ENCODE measurements at regions not wholly inside any gene's neighbourhood (a gene's known extent, or its start where the extent isn't known, plus 50 kb on each side); places are given as distances from the start of the nearest gene placed in this dataset.
"Not testable (repeated sequence)": the region's sequence is repeated elsewhere in the genome, so short reads cannot be mapped to it uniquely, and the experiment has no call there.

DNA sequence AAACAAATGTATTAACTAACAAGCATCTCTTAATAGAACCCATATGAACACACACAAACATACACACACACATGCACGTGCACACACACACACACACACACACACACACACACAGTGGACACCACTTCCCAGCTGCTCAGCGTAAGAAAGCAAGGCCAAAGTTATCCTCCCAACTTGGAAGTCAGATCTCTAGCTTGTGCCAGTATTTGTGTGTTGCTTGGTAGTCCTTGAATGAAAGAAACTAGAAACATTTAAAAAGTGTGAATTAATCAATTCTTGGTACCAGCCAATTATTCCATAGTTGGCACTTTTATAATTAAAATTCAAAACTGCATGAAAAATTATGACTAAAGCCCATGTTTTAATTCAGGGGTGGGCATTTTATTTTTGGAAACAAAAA, 178.1 kb downstream of the TMEM161B start:
- no peak for DNase-seq

DNA sequence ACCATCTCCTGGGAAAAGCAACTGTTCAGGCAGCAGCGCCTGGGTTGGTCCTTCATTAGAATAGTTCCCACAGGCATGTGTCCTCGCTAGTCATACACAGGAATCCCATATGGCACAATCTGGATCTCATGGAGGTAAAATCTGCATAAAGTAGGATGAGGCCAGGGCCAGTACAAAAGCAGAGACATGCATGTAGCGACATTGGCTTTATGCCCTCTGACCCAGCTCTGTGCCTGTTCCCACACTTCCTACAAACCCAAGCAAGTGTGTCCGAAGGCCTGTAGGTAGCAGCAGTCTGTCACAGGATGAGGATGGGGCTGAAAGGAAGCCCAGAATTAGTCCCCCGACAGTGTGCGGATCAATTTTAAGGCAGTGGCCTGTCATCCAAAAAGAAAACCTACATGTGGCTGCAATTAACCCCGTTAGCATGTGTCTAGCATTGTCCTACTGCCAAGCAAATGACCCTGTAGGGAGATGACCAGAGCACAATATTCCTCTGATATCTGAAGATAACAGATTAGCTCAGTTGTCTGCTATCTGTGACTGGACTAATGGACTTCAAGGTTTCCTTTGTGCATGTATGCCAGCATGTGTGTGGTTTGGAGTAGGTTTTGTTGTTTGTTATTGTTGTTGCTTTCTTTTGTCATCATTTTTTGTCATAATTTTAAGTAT, 178.8 kb downstream of the TMEM161B start:
- no peak for DNase-seq

GRCh38 chr5:88085462-88085861, 183.2 kb downstream of the TMEM161B start:
- no peak for DNase-seq

DNA sequence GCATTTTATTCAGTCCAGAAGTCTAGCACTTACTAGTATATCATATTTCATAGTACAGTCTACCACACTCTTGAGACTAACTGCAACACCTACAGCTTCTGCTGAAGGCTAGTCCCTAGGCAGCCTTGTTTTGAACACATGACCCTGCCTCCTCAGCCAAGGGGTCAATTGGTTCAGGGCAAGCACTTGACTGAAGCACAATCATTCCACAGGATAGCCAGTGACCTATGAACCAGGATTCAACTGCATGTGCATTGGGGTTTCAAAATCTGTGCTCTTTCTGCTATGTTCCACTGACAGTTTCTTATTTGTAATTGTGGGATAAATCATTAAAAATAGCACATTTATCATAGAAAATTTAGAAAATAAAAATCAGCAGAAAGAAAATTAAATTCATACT, 186.8 kb downstream of the TMEM161B start:
- DNase-seq, result no peak

GRCh38 chr5:88063813-88064212, 204.8 kb downstream of the TMEM161B start:
- DNase-seq, result no peak

GRCh38 chr5:88060194-88060593, 208.5 kb downstream of the TMEM161B start:
- no peak for DNase-seq

DNA sequence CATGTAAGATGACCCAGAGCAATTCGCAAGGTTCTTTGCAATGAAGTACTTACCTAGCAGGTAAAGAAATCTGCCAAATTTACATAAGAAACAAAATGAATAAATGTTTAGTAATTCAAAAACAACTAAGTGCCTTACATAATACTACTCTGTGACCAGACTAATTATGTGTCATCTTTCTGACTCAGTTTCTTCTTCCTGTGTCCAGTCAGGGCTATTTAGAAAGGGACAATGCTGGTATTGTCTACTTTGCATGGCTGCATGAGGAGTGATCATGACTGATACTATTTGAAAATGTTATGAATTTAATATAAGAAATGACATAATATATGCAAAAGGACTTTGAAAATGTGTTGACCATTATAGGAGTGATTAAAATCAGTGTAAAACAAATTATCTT, 210.0 kb downstream of the TMEM161B start:
- DNase-seq, result no peak

DNA sequence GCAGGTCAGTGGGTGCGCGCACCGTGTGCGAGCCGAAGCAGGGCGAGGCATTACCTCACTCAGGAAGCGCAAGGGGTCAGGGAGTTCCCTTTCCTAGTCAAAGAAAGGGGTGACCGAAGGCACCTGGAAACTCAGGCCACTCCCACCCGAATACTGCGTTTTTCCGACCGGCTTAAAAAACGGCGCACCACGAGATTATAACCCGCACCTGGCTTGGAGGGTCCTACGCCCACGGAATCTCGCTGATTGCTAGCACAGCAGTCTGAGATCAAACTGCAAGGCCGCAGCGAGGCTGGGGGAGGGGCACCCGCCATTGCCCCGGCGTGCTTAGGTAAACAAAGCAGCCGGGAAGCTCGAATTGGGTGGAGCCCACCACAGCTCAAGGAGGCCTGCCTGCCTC, 216.2 kb downstream of the TMEM161B start:
- not testable (repeated sequence) for DNase-seq

- no peak for DNase-seq
Measured at GRCh38 chr5:88051148-88051547, 217.5 kb downstream of the TMEM161B start.

DNA sequence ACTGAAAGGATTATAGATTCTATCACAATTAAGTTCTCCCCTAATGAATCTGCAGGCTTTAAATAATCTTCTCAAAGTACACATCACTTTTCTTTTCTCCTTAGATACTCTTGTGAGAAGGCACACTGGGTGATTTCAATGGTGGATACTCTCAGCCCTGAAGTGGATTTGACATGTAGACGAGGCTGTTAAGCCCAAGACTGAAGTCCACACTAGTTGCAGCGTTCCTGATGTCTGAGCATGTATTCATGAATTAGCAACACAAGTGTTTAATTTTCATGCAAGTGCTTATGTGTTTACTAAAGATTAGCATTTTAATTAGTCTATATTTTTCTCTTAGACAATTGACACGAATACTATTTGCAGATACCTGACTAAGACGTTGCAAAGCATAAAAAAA, 218.9 kb downstream of the TMEM161B start:
- no peak for DNase-seq

DNA sequence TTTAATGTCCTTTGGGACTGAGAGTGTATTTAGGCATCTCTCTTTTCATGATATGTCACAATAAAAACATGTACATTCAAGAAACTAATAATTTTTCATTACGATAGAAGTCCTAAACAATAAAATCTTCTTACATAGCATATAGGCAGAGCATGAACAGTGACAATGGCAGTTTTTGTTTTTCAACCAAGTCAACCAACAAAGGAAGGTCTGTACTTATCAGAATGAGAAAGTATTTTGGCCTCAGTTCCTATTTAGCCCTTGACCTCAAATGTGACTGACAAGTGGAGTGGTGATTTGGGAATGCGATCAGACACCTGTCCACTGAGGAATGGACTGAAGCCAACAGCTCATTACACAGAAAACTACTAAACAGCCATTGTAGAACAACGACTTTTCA, 219.5 kb downstream of the TMEM161B start:
- no peak for DNase-seq

DNA sequence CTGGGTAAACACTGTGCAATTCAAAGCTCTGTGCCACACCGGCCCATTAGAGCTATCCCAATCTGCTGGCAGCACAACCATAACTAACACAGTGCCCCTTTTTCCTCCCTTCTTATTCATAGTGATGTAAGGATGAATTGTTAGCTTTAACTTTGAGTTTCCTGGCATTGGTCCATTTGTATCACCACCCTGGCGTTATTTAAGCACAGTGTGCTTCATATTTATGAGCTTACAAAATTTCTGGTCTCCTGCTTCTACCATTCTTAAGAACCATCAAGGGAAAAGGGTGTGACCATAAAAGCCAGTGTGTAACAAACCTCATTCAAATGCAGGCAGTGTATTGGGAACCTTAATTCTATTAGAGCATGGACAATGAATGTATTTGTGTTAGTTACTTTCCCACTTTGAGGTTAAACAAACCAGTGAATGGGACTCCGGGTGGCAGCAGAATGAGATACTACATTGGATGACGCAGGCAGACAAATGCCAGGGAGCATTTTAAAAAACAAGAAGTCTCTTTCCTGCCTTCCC, 222.6 kb downstream of the TMEM161B start:
- DNase-seq, result no peak

DNA sequence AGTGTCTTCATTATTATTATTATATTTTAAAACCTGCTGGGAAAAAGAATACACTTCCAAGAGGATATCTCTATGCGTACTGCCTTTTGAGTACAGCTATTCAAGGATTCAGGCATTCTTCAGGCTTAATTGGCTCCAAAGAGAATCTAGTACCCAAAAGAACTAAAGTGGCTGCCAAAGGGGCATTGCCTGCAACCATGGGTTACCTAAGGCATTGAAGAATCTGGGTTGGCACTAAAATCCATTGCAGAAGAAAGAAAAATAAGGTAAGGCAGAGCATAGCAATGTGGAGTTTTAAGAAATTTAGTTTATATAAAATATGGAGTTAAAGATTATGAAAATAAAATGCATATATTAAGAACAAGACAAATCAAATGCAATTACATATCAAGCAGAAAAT, 223.5 kb downstream of the TMEM161B start:
- no peak for DNase-seq

DNA sequence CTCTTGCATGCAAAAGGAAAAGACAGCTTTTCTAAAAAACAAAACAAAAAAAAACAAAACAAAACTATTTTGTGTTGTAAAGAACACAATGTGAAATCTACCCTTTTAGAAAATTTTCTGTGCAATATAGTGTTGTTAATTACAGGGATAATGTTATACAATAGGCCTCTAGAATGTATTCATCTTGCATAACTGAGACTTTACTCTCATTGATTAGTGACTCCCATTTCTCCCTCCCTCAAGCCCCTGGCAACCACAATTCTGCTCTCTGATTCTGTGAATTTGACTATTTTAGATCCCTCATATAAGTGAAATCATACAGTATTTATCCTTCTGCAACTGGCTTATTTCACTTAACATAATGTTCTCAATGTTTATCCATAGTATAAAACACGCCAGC, 234.1 kb downstream of the TMEM161B start:
- DNase-seq, result no peak

- DNase-seq, result no peak
Measured at GRCh38 chr5:88033191-88033590, 235.5 kb downstream of the TMEM161B start.

DNA sequence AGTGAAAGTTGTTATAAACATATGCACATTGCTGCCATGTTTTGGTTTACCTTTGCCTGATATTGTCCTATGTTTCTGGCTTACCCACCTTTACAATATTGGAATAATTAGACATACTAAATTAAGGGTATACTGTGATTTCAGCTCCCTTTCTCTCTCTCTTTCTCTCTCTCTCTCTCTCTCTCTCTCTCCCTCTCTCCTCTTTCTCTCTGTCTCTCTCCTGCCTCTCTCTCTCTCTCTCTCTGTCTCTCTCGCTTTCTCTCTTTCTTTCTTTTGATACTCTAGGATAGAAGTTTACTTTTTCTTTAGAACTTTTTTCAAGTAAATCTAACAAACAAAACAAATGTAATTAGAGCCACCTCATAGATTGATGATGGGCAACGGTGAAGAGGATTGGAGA, 239.6 kb downstream of the TMEM161B start:
- no peak for DNase-seq

- no peak for DNase-seq
Measured at GRCh38 chr5:88021141-88021540, 247.5 kb downstream of the TMEM161B start.

DNA sequence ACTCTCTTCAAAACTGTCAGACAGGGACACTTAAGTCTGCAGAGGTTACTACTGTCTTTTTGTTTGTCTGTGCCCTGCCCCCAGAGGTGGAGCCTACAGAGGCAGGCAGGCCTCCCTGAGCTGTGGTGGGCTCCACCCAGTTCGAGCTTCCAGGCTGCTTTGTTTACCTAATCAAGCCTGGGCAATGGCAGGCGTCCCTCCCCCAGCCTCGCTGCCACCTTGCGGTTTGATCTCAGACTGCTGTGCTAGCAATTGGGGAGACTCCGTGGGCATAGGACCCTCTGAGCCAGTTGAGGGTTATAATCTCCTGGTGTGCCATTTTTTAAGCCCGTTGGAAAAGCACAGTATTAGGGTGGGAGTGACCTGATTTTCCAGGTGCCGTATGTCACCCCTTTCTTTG, 253.7 kb downstream of the TMEM161B start:
- DNase-seq, result not testable (repeated sequence)

- DNase-seq, result no peak
Measured at GRCh38 chr5:88000877-88001276, 267.8 kb downstream of the TMEM161B start.

- DNase-seq, result no peak
Measured at GRCh38 chr5:87997662-87998061, 271.0 kb downstream of the TMEM161B start.

DNA sequence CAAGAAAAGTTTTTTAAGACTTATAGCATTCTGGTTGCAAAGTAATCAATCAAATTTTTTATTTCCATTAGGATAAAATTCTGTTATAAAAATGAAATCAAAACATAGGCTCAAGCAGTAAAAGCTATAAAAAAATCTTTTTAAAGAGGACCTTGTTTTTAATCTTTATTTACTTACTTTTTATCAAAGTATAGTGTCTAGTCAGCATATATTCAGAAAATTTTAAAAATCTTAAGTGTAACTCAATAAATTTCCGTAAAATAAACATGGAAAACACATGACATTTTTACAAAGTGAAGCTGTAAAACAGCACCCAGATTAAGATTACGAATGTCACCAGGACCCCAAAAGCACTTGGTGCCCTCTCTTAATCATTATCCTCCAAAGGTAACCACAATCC, 302.4 kb downstream of the TMEM161B start:
- no peak for DNase-seq

- no peak for DNase-seq
Measured at GRCh38 chr5:87954121-87954520, 314.5 kb downstream of the TMEM161B start.

DNA sequence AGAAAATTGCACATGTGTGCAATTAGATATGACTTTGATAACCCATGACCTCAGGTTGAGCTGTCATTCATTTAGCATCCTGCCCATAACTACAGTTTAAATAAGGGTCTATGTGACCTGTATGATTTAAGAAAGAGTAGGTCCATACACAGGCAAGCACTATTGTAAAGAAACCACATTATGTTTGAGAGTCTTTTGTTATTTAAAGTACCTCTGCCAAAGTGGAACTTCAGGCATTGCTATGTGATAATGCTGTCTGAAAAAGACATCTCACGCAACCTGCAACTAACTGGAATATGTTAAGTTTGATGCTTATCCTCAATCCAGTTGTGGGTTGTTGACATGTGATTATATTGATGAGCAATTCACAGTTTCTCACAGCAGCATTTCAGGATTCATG, 317.0 kb downstream of the TMEM161B start:
- DNase-seq, result no peak

DNA sequence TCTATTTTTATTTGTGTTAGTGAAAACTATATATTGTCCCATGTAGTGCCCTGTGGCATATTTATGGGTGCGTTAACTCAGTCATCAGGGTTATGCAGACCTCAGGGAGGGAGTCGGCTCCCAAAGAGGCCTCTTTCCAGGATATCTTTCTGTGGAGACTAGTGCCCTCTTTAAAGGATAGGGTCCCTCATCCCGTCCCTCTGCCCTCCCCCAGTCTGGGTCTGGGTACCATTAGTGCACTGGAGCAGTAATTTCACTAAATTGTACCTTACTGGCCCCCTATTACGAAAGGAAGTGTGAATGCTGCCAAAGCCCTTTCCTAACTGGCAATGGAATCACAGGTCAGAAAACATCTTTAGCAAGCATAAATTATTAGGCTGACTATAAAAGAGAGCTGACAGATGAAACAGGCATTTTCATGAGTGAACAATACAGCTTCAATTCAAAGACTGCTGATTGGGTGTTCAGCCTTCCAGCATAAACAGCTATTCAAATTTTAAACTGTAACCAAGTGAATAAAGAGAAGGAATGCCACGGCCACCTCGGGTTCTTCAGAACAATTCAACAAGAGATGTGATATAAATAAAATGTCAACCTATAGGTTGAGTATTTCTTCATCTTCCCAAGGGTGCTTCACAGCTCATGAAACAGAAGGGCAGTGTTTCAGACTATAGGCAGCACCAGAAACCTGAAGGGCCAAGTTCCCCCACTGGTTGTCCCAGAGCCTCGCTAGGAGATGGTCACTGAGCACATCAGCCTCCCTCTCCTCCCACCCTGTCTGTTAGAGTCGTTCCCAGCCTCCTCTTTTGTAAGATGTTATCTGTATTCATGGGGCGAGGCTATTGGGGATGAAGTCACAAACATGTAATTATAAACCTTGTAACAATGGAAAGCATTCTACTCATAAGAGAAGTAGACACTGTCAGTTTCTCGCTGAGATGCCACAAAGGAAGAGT, 318.7 kb downstream of the TMEM161B start:
- no peak for DNase-seq
